Colonic mucosa (tissue), 4 donors: ENCODE measurements at regions not wholly inside any gene's neighbourhood (a gene's known extent, or its start where the extent isn't known, plus 50 kb on each side); places are given as distances from the start of the nearest gene placed in this dataset.

Experiments
- DNase-seq: peaks from one replicate; pipeline ENCODE4 v3.0.0-alpha.2; 2020
- H3K27ac ChIP-seq: fragments of 200-600 bp; one replicate; pipeline ENCODE4 v1.8.0; 2021
- H3K27me3 ChIP-seq: fragments of 200-600 bp; one replicate; pipeline ENCODE4 v1.8.0; 2021
- H3K36me3 ChIP-seq: fragments of 200-600 bp; one replicate; pipeline ENCODE4 v1.8.0; 2021
- H3K4me1 ChIP-seq: fragments of 200-600 bp; one replicate; pipeline ENCODE4 v1.8.0; 2021; ENCODE audit warnings: mild to moderate bottlenecking
- H3K4me3 ChIP-seq: fragments of 200-600 bp; one replicate; pipeline ENCODE4 v1.8.0; 2021
- H3K9ac ChIP-seq, 2 donors: one replicate each; pipeline ENCODE4 v1.7.0; 2013; ENCODE audit warnings: control low read depth in 2 of 2, low read depth in 2 of 2, low read length in 2 of 2
- H3K9me3 ChIP-seq: fragments of 200-600 bp; one replicate; pipeline ENCODE4 v1.8.0; 2021
- intact Hi-C: fragments of 100-400 bp; cut with DNase I; formaldehyde crosslinking; loops from one replicate; pipeline ENCODE4 v1.14.1; 2022
- TF ChIP-seq, protein P1 (sequence below): fragments of 200-600 bp; IDR thresholded peaks from one replicate; pipeline ENCODE4 v1.8.0; 2022; ENCODE audit warnings: antibody characterized with exemption, mild to moderate bottlenecking
- donor health status: healthy.
- donor health status: DM: no; HTN: no; CAD: no.
- donor health status: DM: no; HTN: no; CAD: no.

DNA sequence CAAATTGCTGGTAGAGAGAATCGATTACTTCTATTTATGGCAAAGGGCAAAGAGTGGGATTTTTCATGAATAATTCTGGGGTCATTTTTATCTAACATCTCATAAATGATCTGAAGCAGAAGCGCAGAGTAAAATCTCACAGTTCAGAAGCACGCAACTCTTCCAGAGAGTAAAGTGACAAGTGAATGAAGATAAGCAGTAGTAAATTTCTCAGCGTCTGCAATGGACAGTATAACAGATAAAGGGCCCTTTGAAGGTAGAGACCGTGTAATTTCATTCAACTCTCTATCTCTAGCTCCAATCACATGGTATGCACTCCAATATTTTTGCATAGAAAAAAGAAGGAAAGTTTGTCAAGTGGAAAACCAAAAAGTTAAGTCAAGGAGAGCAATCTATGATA is 521.1 kb upstream of the NECTIN3 start:
- Histone ChIP-seq H3K4me3 (no peak overlapping the region), H3K9ac (no peak overlapping the region), H3K27ac (no peak overlapping the region), H3K27me3 (no peaks in the 10 kb centered on the region), H3K4me1 (no peaks in the 10 kb centered on the region), H3K36me3 (no peaks in the 10 kb centered on the region), H3K9me3 (no peaks in the 10 kb centered on the region)
- TF ChIP-seq, protein P1, sequence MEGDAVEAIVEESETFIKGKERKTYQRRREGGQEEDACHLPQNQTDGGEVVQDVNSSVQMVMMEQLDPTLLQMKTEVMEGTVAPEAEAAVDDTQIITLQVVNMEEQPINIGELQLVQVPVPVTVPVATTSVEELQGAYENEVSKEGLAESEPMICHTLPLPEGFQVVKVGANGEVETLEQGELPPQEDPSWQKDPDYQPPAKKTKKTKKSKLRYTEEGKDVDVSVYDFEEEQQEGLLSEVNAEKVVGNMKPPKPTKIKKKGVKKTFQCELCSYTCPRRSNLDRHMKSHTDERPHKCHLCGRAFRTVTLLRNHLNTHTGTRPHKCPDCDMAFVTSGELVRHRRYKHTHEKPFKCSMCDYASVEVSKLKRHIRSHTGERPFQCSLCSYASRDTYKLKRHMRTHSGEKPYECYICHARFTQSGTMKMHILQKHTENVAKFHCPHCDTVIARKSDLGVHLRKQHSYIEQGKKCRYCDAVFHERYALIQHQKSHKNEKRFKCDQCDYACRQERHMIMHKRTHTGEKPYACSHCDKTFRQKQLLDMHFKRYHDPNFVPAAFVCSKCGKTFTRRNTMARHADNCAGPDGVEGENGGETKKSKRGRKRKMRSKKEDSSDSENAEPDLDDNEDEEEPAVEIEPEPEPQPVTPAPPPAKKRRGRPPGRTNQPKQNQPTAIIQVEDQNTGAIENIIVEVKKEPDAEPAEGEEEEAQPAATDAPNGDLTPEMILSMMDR = no peak
- intact Hi-C loops = no loop called here
- DNase-seq = no peak

DNA sequence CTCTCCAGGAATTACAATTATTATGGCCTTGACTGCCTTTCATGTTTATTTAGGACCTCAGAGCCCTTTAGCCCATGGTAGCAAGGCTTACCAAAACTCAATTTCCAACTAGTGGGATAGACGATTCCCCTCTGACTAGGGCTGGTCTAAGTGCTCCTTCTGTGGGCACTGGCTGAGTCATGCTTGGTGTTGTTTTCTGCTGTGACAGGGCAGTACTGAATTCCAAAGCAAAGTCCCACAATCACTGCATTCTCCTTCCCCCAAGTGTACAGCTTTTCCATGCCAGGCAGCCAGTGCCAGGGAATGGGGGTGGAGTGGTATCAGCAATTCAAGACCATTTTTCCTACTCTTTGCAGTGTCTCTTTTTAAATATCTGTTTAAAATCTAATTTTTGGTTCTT is 509.0 kb upstream of the NECTIN3 start:
- H3K4me1 ChIP-seq = no peaks in the 10 kb centered on the region
- no peaks in the 10 kb centered on the region for H3K36me3 ChIP-seq
- H3K27me3 ChIP-seq = no peaks in the 10 kb centered on the region
- no peaks in the 10 kb centered on the region for H3K9me3 ChIP-seq
- TF ChIP-seq, protein P1 = no peak
- no peak overlapping the region for H3K9ac ChIP-seq
- intact Hi-C loops = no loop called here
- H3K4me3 ChIP-seq = no peak overlapping the region
- H3K27ac ChIP-seq = no peak overlapping the region
- DNase-seq = no peak

DNA sequence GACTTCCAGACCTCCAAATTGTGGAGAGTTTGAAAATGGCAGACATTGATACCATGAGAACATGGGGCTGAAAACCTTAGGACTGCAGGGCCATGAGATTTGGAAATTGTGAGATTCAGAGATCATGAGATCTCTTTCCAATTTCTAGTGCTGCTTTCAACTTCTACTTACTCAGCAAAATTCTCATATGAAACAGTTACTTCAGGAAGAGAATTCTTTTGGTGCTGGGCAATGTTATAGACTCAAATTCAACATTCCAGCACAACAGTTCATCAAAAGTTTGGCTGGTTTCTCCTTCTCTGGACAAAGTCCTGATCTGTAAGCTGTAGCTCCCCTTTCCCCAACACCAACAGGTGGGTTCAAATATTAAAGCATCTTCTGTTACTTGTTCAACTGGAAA is 506.9 kb upstream of the NECTIN3 start:
- no peak for DNase-seq
- H3K9ac ChIP-seq = no peak overlapping the region
- intact Hi-C loops = no loop called here
- TF ChIP-seq, protein P1 = no peak
- no peaks in the 10 kb centered on the region for H3K36me3 ChIP-seq
- H3K9me3 ChIP-seq = no peaks in the 10 kb centered on the region
- H3K4me1 ChIP-seq = no peaks in the 10 kb centered on the region
- no peaks in the 10 kb centered on the region for H3K27me3 ChIP-seq
- H3K27ac ChIP-seq = no peak overlapping the region
- H3K4me3 ChIP-seq = no peak overlapping the region

DNA sequence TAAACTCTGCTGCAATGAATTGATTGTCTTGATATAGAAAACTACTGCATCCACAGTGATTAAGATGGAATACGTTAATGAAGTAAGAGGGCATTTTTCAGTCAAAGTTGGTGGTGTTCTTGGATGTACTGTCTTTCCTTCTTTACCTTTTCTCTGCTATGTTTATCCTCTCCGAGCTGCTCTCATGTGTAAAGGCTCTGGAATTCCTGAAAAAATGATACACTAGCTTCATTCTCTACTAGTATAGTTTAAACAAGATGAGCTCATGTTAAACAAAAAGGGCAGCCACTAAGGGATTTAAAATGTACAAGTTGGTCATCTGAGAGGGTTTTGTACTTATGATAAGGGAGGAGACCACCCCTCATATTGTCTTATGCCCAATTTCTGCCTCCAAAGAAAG is 504.6 kb upstream of the NECTIN3 start:
- no peaks in the 10 kb centered on the region for H3K36me3 ChIP-seq
- TF ChIP-seq, protein P1 = no peak
- intact Hi-C loops = no loop called here
- H3K4me1 ChIP-seq = no peaks in the 10 kb centered on the region
- H3K9me3 ChIP-seq = no peaks in the 10 kb centered on the region
- H3K4me3 ChIP-seq = no peak overlapping the region
- no peak overlapping the region for H3K27ac ChIP-seq
- DNase-seq = no peak
- no peak overlapping the region for H3K9ac ChIP-seq
- H3K27me3 ChIP-seq = no peaks in the 10 kb centered on the region

DNA sequence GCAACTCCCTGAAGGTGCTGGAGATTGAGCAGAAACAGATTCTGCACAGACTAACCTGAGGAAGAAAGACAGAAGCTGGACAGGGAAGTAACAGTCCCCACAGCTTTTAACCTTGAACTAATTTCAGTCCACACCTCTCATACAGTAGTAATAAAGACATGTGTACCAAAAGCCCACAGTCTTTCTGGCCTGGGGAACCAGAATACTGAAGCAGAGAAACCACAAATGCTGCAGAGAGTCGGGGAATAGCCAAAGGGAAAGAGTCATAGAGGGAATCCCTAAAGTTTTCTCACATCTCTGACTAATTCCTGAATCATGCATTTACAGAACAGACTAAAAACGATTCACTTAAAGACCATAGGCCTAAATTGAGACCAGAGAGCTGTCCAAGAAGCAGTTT is 503.4 kb upstream of the NECTIN3 start:
- Histone ChIP-seq H3K9me3 (no peaks in the 10 kb centered on the region), H3K36me3 (no peaks in the 10 kb centered on the region), H3K9ac (no peak overlapping the region), H3K27ac (no peak overlapping the region), H3K27me3 (no peaks in the 10 kb centered on the region), H3K4me3 (no peak overlapping the region), H3K4me1 (no peaks in the 10 kb centered on the region)
- intact Hi-C loops = no loop called here
- TF ChIP-seq, protein P1 = no peak
- DNase-seq = no peak

DNA sequence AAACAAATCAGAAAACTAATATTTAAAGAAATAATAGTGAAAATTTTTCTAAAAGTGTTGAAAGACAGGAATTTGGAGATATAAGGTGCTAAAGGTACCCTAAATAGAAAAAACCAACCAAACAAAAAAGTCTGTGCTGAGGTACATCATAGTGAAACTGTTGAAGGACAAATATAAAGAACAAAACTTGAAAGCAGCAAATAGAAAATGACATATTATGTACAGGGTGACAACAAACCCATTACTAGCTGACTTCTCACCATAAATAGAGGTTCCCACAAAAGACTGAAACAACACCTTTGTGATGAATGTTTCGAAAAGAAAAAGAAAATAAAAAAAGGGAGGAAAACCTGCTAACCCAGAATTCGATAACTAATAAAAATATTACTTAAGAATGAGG is 502.5 kb upstream of the NECTIN3 start:
- Histone ChIP-seq H3K9me3 (no peaks in the 10 kb centered on the region), H3K27ac (no peak overlapping the region)
- DNase-seq = no peak

More for the DNA sequence above, 502.5 kb upstream of the NECTIN3 start:
- Histone ChIP-seq H3K4me1 (no peaks in the 10 kb centered on the region), H3K27me3 (no peaks in the 10 kb centered on the region), H3K9ac (no peak overlapping the region), H3K4me3 (no peak overlapping the region), H3K36me3 (no peaks in the 10 kb centered on the region)
- intact Hi-C loops = no loop called here
- TF ChIP-seq, protein P1 = no peak
